Activated T-cell treated with anti-CD3 and anti-CD28 coated beads, Interleukin-2, amount 50 U/mL, for 4 hours (primary cell): ENCODE measurements at regions not wholly inside any gene's neighbourhood (a gene's known extent, or its start where the extent isn't known, plus 50 kb on each side); places are given as distances from the start of the nearest gene placed in this dataset.

Experiments
- ATAC-seq, 2 donors: fragments of 200-7000 bp; cut with Tn5 transposase; one replicate each; pipeline ENCODE4 v1.10.0; 2021
- DNase-seq: peaks from one replicate; pipeline ENCODE4 v3.0.0-alpha.2; 2020
- H3K27me3 Mint-ChIP-seq: one replicate; pipeline ENCODE4 v1.8.0; 2021; ENCODE audit warnings: low read depth, mixed read lengths
- H3K36me3 Mint-ChIP-seq: one replicate; pipeline ENCODE4 v1.8.0; 2022; ENCODE audit warnings: mixed read lengths; ENCODE audit not compliant: insufficient read depth
- H3K4me1 Mint-ChIP-seq: one replicate; pipeline ENCODE4 v1.8.0; 2021; ENCODE audit warnings: low read depth, mixed read lengths
- H3K4me3 Mint-ChIP-seq: one replicate; pipeline ENCODE4 v1.8.0; 2021; ENCODE audit warnings: mild to moderate bottlenecking, moderate library complexity, mixed read lengths
- H3K9me3 Mint-ChIP-seq: one replicate; pipeline ENCODE4 v1.8.0; 2021; ENCODE audit warnings: mixed read lengths

- no peak for DNase-seq
- H3K4me1 Mint-ChIP-seq: no peaks in the 10 kb centered on the region
These were observed 199.6 kb upstream of the SNX7 start for GRCh38 chr1:98461873-98462385.

GRCh38 chr1:98460136-98460535, 201.4 kb upstream of the SNX7 start:
- ATAC-seq: no peak
- peaks cover 2% of the 10 kb centered on the region for H3K27me3 Mint-ChIP-seq
- H3K4me1 Mint-ChIP-seq: no peaks in the 10 kb centered on the region
- no peak for DNase-seq
- H3K9me3 Mint-ChIP-seq: no peaks in the 10 kb centered on the region
- H3K4me3 Mint-ChIP-seq: no peak overlapping the region
- no peaks in the 10 kb centered on the region for H3K36me3 Mint-ChIP-seq

More at GRCh38 chr1:98461873-98462385, 199.6 kb upstream of the SNX7 start:
- no peak for ATAC-seq
- Mint-ChIP-seq H3K4me3 (no peak overlapping the region), H3K36me3 (no peaks in the 10 kb centered on the region), H3K9me3 (no peaks in the 10 kb centered on the region), H3K27me3 (peaks cover 2% of the 10 kb centered on the region)

- no peak for DNase-seq
- no peak for ATAC-seq
- Mint-ChIP-seq H3K27me3 (peaks cover 2% of the 10 kb centered on the region), H3K36me3 (no peaks in the 10 kb centered on the region), H3K4me1 (no peaks in the 10 kb centered on the region), H3K4me3 (no peak overlapping the region), H3K9me3 (no peaks in the 10 kb centered on the region)
These were observed 202.0 kb upstream of the SNX7 start for GRCh38 chr1:98459486-98459870.

GRCh38 chr1:98458511-98459485, 202.7 kb upstream of the SNX7 start:
- ATAC-seq (no peak), DNase-seq (no peak)
- Mint-ChIP-seq H3K4me3 (no peak overlapping the region), H3K4me1 (no peaks in the 10 kb centered on the region), H3K36me3 (no peaks in the 10 kb centered on the region), H3K27me3 (peaks cover 2% of the 10 kb centered on the region), H3K9me3 (no peaks in the 10 kb centered on the region)

GRCh38 chr1:98457248-98457647, 204.3 kb upstream of the SNX7 start:
- Mint-ChIP-seq H3K36me3 (no peaks in the 10 kb centered on the region), H3K27me3 (peaks cover 2% of the 10 kb centered on the region), H3K9me3 (no peaks in the 10 kb centered on the region), H3K4me1 (no peaks in the 10 kb centered on the region), H3K4me3 (no peak overlapping the region)
- no peak for DNase-seq
- no peak for ATAC-seq

- Mint-ChIP-seq H3K27me3 (peaks cover 2% of the 10 kb centered on the region), H3K4me1 (no peaks in the 10 kb centered on the region), H3K4me3 (no peak overlapping the region), H3K9me3 (no peaks in the 10 kb centered on the region), H3K36me3 (no peaks in the 10 kb centered on the region)
- DNase-seq (no peak), ATAC-seq (no peak)
These were observed 206.9 kb upstream of the SNX7 start for GRCh38 chr1:98454666-98455065.

- no peak for ATAC-seq
- H3K27me3 Mint-ChIP-seq: peaks cover 2% of the 10 kb centered on the region
- H3K4me3 Mint-ChIP-seq: no peak overlapping the region
- DNase-seq: no peak
- H3K36me3 Mint-ChIP-seq: no peaks in the 10 kb centered on the region
- no peaks in the 10 kb centered on the region for H3K9me3 Mint-ChIP-seq
- no peaks in the 10 kb centered on the region for H3K4me1 Mint-ChIP-seq
These were observed 208.5 kb upstream of the SNX7 start for GRCh38 chr1:98453066-98453465.

- Mint-ChIP-seq H3K27me3 (peaks cover 2% of the 10 kb centered on the region), H3K4me1 (no peaks in the 10 kb centered on the region), H3K36me3 (no peaks in the 10 kb centered on the region), H3K4me3 (no peak overlapping the region), H3K9me3 (peaks cover under 1% of the 10 kb centered on the region)
- no peak for ATAC-seq
- no peak for DNase-seq
These were observed 209.4 kb upstream of the SNX7 start for GRCh38 chr1:98452162-98452561.

GRCh38 chr1:98441281-98441680, 220.2 kb upstream of the SNX7 start:
- Mint-ChIP-seq H3K4me1 (no peaks in the 10 kb centered on the region), H3K4me3 (no peak overlapping the region), H3K36me3 (no peaks in the 10 kb centered on the region), H3K27me3 (no peaks in the 10 kb centered on the region), H3K9me3 (no peaks in the 10 kb centered on the region)
- DNase-seq (no peak), ATAC-seq (no peak)

- H3K36me3 Mint-ChIP-seq: no peaks in the 10 kb centered on the region
- H3K4me1 Mint-ChIP-seq: peaks cover 2% of the 10 kb centered on the region
- no peak overlapping the region for H3K4me3 Mint-ChIP-seq
- H3K9me3 Mint-ChIP-seq: no peaks in the 10 kb centered on the region
- no peaks in the 10 kb centered on the region for H3K27me3 Mint-ChIP-seq
- DNase-seq: no peak
- ATAC-seq: no peak
These were observed 222.1 kb upstream of the SNX7 start for GRCh38 chr1:98439471-98439870.

GRCh38 chr1:98437540-98437939, 224.0 kb upstream of the SNX7 start:
- no peak overlapping the region for H3K4me3 Mint-ChIP-seq
- DNase-seq: no peak
- ATAC-seq: no peak
- H3K4me1 Mint-ChIP-seq: peaks cover 2% of the 10 kb centered on the region
- H3K36me3 Mint-ChIP-seq: no peaks in the 10 kb centered on the region
- no peaks in the 10 kb centered on the region for H3K27me3 Mint-ChIP-seq
- H3K9me3 Mint-ChIP-seq: no peaks in the 10 kb centered on the region

GRCh38 chr1:98437011-98437410, 224.5 kb upstream of the SNX7 start:
- H3K4me1 Mint-ChIP-seq: peaks cover 2% of the 10 kb centered on the region
- no peaks in the 10 kb centered on the region for H3K27me3 Mint-ChIP-seq
- DNase-seq (no peak), ATAC-seq (no peak)
- H3K36me3 Mint-ChIP-seq: no peaks in the 10 kb centered on the region
- no peak overlapping the region for H3K4me3 Mint-ChIP-seq
- no peaks in the 10 kb centered on the region for H3K9me3 Mint-ChIP-seq

- no peak for ATAC-seq
- no peak for DNase-seq
- Mint-ChIP-seq H3K9me3 (no peaks in the 10 kb centered on the region), H3K27me3 (no peaks in the 10 kb centered on the region), H3K36me3 (no peaks in the 10 kb centered on the region), H3K4me3 (no peak overlapping the region), H3K4me1 (no peaks in the 10 kb centered on the region)
These were observed 231.5 kb upstream of the SNX7 start for GRCh38 chr1:98429965-98430443.

GRCh38 chr1:98428864-98429263, 232.7 kb upstream of the SNX7 start:
- no peak overlapping the region for H3K4me3 Mint-ChIP-seq
- H3K9me3 Mint-ChIP-seq: no peaks in the 10 kb centered on the region
- H3K4me1 Mint-ChIP-seq: no peaks in the 10 kb centered on the region
- no peaks in the 10 kb centered on the region for H3K27me3 Mint-ChIP-seq
- ATAC-seq: no peak
- H3K36me3 Mint-ChIP-seq: no peaks in the 10 kb centered on the region
- DNase-seq: no peak

GRCh38 chr1:98427664-98428063, 233.9 kb upstream of the SNX7 start:
- no peaks in the 10 kb centered on the region for H3K4me1 Mint-ChIP-seq
- H3K36me3 Mint-ChIP-seq: no peaks in the 10 kb centered on the region
- ATAC-seq (no peak), DNase-seq (no peak)
- H3K4me3 Mint-ChIP-seq: no peak overlapping the region
- no peaks in the 10 kb centered on the region for H3K9me3 Mint-ChIP-seq
- H3K27me3 Mint-ChIP-seq: no peaks in the 10 kb centered on the region
